ENCODE measurements at regions not wholly inside any gene's neighbourhood (a gene's known extent, or its start where the extent isn't known, plus 50 kb on each side); places are given as distances from the start of the nearest gene placed in this dataset.

- DNase-seq = no peak
Observed at GRCh38 chr16:7183768-7184167, 148.9 kb upstream of the RBFOX1 start.

GRCh38 chr16:7182510-7183109, 150.0 kb upstream of the RBFOX1 start:
- no peak for DNase-seq

GRCh38 chr16:7177875-7178274, 154.8 kb upstream of the RBFOX1 start:
- DNase-seq = no peak

- no peak for DNase-seq
Observed at GRCh38 chr16:7171151-7171550, 161.5 kb upstream of the RBFOX1 start.

GRCh38 chr16:7167626-7168025, 165.0 kb upstream of the RBFOX1 start:
- DNase-seq = no peak

GRCh38 chr16:7161891-7162290, 170.8 kb upstream of the RBFOX1 start:
- no peak for DNase-seq

GRCh38 chr16:7160093-7160492, 172.6 kb upstream of the RBFOX1 start:
- no peak for DNase-seq

- no peak for DNase-seq
Observed at GRCh38 chr16:7158481-7158880, 174.2 kb upstream of the RBFOX1 start.

- no peak for DNase-seq
Observed at GRCh38 chr16:7150230-7150629, 182.4 kb upstream of the RBFOX1 start.

GRCh38 chr16:7148606-7149005, 184.0 kb upstream of the RBFOX1 start:
- no peak for DNase-seq

GRCh38 chr16:7140899-7141298, 191.7 kb upstream of the RBFOX1 start:
- DNase-seq = no peak

GRCh38 chr16:7137560-7138330, 194.9 kb upstream of the RBFOX1 start:
- no peak for DNase-seq

- DNase-seq = no peak
Observed at GRCh38 chr16:7132465-7132864, 200.2 kb upstream of the RBFOX1 start.

GRCh38 chr16:7124701-7125100, 207.9 kb upstream of the RBFOX1 start:
- DNase-seq = no peak

GRCh38 chr16:7124242-7124641, 208.4 kb upstream of the RBFOX1 start:
- DNase-seq = no peak

GRCh38 chr16:7116734-7117133, 215.9 kb upstream of the RBFOX1 start:
- no peak for DNase-seq

GRCh38 chr16:7115898-7116297, 216.7 kb upstream of the RBFOX1 start:
- no peak for DNase-seq

GRCh38 chr16:7113949-7114348, 218.7 kb upstream of the RBFOX1 start:
- DNase-seq = no peak

GRCh38 chr16:7113395-7113794, 219.2 kb upstream of the RBFOX1 start:
- DNase-seq = no peak

GRCh38 chr16:7111265-7111664, 221.4 kb upstream of the RBFOX1 start:
- DNase-seq = no peak

- no peak for DNase-seq
Observed at GRCh38 chr16:7107436-7107835, 225.2 kb upstream of the RBFOX1 start.

GRCh38 chr16:7103056-7103455, 229.6 kb upstream of the RBFOX1 start:
- no peak for DNase-seq

- DNase-seq = no peak
Observed at GRCh38 chr16:7101054-7101453, 231.6 kb upstream of the RBFOX1 start.

GRCh38 chr16:7097518-7097917, 235.1 kb upstream of the RBFOX1 start:
- DNase-seq = no peak

- no peak for DNase-seq
Observed at GRCh38 chr16:7093511-7093910, 239.1 kb upstream of the RBFOX1 start.
